Loucy (cell line): ENCODE measurements at regions not wholly inside any gene's neighbourhood (a gene's known extent, or its start where the extent isn't known, plus 50 kb on each side); places are given as distances from the start of the nearest gene placed in this dataset.

ENCODE experiments used
- CTCF ChIP-seq: fragments of 200-600 bp; sonication (generic); conservative IDR thresholded peaks from 2 replicates; pipeline ENCODE4 v1.5.1; 2014; ENCODE audit warnings: mild to moderate bottlenecking, antibody characterized with exemption, low read length
- EZH2phosphoT487 ChIP-seq: fragments of 200-600 bp; IDR thresholded peaks from 2 replicates; pipeline ENCODE4 v1.6.1; 2018; ENCODE audit warnings: antibody characterized with exemption, mild to moderate bottlenecking, moderate library complexity, borderline replicate concordance

GRCh38 chr5:121526908-121527307 is 324.8 kb upstream of the FTMT start:
- TF ChIP-seq CTCF, result no peak
- TF ChIP-seq EZH2phosphoT487, result no peak
